NCI-H510A treated with DMSO at 0.1 percent for 48 hours (cell line): ENCODE measurements at regions not wholly inside any gene's neighbourhood (a gene's known extent, or its start where the extent isn't known, plus 50 kb on each side); places are given as distances from the start of the nearest gene placed in this dataset.

Experiments used
- DNase-seq: peaks from one replicate; lab custom pipeline; 2025; lab: John Stamatoyannopoulos, UW

DNA sequence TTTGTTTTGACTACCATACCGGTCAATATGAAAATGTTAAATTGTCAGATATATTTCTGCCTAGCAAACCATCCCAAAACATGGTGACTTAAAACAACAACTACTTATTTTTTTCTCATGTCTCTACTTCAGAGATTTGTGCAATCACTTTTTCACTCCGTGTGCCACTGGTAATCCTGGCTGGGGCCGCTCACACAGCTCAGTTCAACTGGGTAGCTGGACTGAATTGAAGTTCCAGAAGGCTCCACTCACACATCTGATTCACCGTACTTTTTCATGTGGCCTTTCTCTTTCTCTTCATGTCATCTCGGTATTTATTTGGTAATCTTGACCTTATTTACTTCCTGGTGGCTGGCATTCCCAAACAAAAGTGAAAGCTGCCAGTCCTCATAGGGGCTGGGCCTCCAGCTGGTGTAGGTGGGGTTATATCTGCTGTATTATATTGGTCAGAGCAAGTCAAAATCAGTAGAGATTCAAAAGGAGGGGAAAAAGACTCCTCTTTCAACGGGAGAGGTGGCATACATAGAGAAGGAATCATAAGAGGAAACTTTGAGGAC, 513.9 kb upstream of the NXPH2 start:
- DNase-seq = no peak

DNA sequence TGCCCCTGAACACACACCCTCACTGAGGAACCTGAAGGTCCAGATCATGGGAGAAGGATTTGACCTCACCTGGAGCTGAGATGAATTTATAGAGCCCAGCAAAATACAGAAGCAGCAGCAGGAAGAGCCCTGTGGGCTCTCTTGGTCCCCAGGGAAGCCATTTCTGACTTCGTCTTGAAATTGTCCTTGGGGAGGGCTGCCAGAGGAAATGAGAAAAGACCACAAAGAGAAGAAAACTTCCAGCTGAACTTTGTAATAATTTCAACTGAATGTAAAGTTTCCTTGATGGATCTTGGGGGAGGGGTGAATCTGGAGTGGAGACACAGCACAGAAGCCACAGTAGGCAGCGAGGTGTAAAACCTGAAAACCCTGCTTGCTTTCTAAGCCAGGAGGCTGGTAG, 500.9 kb upstream of the NXPH2 start:
- DNase-seq = no peak

DNA sequence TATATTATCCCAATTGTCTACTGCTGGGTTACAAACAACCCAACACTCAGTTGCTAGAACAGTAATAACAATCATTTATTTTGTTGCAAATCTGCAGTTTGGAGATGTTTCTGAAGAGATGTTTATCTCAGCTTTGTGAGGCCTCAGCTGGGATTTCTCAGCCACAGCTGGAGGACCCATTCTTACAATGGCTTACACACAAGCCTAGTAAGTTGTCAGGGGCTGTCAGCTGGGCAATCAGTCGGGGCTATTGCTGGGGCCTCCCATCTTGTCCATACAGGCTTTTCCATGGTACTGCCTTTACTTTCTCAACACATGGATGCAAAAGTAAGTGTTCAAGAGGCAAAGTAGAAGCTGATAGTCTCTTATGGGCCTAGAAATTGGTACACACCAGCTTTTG, 491.7 kb upstream of the NXPH2 start:
- no peak for DNase-seq

DNA sequence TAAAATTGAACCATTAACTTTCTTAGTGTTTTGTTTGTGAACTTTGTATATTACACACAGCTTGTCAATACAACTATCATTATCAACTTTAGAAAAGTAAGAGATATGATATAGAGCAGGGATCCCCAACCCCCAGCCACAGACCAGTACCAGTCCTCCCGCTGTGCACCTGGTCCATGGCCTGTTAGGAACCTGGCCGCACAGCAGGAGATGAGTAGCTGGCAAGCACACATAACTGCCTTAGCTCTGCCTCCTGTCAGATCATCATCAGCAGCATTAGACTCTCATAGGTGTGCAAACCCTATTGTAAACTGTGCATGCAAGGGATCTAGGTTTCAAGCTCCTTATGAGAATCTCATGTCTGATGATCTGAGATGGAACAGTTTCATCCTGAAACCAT, 491.0 kb upstream of the NXPH2 start:
- no peak for DNase-seq

DNA sequence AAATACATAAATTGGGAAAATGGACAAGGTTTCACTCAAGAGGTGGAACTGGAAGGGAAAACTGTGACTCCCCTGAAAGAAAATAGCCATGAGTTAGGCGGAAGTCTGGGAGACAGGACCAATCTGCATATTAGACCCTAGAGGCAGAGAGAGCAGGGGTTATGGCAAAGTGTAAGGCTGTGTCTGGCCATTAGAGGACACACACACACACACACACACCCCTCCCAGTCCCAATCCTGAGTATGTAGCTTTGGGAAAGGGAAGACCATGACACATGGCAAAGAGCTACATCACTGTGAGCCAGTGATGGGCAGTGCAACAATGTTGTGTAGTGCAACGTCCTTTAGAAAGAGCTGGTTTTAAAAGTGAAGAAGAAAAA, 479.9 kb upstream of the NXPH2 start:
- no peak for DNase-seq

DNA sequence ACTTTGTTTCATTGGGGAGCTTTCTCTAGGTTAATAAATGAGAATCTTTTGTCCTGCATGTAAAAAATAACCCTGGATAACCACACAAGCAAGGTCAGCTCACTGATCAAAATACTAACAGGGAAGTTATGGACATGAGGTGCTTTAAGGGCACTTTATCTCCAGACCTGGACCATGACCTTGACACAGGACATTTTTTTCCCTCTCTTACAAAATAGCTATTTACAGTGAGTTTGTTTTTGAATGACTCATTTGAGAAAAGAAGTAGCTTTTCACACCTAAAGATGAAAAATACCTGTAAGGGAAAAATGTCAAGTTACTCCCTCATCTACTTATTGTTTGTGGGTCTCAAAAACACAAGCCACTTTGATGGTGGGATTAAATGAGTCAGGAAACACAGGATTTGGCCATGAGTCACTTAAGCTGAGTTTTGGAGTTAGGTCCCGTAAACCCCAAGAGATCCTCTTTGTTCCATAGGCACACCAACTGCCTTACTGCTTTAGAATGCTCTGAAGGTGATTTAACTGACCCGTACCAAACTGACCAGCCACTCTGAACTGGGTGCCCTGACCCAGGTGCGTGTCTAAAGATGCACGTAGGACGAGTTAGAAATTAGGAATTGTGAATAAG, 479.3 kb upstream of the NXPH2 start:
- no peak for DNase-seq

DNA sequence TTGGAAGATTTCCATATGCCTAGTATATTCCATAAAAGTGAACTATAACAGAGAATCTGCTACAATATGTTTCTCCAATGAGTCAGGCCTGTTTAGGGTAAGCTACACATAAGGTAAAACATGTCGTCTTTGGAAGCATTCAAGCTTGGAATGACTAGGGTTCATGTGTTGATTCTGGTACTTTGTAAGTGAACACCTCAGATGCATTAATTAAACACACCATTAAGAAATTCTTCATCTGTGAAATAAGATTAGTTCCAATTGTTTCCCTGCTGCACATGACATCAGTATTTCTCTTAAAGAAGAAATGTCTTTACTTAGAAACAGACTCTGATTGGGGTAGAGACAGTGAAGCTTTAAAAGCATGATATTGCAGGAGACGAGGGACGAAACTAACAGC, 461.1 kb upstream of the NXPH2 start:
- no peak for DNase-seq

DNA sequence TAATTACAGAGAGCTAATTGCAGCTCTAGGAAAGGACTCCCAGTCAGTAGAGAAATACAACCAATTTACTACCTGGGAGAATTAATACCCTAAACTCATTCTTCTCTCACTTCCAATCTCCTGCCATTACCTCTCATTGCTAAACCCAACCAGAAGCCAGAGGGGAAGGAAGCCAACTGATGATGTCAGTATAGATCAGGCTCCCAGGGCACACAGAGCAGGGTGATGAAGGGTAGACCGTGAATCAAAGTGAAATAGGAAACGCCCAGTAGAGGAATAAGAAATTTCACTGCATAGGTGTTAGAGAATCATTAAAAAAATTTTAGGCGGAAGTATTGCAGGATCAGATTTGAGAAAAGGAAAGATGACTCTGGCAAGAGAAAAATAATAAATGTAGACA, 456.8 kb upstream of the NXPH2 start:
- DNase-seq = no peak

DNA sequence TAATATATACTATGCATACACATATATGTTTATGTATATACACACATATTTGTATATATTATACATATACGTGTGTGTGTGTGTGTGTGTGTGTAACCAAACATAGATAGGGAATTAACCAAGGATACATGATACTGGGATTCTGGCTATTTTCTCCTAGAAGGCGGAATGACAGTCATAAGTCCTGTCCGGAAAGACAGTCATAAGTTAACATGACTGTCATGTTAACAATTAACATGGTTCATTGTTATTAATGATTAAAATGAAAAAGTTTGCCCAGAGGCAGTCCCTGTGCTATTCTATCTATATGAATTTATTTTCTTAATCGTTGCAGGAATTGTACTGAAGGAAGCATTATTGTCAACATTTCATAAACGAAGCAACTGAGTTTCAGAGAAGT, 450.7 kb upstream of the NXPH2 start:
- DNase-seq = no peak

DNA sequence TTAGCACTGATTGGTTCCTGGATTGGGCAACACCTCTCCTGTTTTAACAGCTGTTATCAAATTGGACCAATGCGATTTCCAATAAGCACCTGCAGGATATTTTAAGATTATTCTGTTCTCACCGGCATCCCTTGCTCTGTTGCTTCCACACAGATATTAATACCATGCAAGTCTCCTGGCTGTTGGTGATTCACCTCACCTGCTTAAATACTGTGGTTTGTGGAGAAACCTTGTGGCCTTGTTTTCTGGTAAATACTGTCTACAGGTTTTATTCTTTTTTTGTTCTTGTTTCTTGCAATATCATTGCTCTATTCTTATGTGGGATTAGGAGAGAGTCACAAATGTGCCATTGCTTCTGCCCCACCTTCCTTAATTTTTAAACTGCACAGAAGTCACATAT, 448.1 kb upstream of the NXPH2 start:
- no peak for DNase-seq

DNA sequence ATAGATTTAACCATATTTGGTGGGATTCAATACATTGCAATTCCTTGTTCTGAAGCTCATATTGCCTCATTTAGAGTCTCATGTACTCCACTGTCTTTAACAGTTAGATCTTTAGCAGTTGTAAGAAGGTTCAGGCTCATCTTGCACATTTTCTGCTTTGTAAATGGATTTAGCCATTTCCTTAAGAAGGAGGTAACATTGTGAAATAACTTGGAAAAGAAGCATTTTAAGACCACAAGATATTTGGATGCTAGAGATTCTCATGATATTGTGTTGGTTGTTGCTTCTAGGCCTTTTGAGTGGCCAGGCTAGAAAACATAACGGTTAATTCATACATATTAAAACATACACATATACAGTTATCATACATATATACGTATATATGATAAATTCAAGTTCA, 445.8 kb upstream of the NXPH2 start:
- no peak for DNase-seq

DNA sequence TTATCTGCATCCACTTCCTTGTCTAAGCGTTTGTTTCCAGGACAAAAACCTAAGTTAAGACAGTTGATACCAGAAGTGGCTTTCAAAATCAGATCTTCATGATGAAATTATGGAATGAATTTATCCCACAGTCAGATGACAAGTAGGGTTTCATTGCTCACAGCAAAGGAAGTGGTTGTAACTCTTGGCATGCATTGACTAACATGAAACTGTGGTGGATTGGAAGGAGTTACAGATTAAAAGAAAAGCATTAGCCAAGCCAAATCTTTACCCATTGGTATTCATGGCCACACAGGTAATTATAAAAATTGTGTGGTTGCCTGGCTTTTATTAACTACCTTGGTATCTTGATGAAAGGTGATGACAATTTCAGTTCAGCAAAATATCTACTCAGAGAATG, 438.0 kb upstream of the NXPH2 start:
- DNase-seq = no peak

DNA sequence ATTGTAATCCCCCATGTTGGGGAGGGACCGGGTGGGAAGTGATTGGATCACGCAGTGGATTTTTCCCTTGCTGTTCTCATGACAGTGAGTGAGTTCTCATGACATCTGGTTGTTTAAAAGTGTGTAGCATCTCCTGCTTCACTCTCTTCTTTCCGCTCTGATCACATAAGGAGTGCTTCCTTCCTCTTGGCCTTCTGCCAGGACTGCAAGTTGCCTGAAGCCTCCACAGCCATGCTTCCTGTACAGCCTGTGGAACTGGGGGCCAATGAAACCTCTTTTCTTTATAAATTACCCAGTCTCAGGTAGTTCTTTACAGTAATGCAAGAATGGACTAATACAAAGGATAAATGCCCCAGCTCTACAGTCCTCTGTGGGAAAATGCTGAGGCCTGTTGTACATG, 437.5 kb upstream of the NXPH2 start:
- peak; percentile 44 for DNase-seq

DNA sequence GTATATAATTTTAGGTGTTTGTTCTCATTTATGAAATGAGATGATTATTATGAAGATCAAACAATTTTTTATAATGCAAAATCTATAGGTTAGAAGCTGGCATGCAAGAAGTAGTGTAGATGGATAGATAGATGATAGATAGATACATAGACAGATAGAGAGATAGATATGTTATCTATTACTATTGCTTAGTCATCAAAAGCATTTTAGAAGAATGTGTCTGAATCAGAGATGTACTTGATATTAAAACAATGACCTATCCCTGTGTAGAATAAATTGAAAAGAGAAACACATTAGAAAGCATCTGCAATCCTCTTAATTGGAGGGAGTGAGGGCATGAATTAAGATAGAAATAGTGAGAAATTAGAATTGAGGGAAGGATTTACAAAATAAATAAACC, 436.2 kb upstream of the NXPH2 start:
- DNase-seq = no peak

DNA sequence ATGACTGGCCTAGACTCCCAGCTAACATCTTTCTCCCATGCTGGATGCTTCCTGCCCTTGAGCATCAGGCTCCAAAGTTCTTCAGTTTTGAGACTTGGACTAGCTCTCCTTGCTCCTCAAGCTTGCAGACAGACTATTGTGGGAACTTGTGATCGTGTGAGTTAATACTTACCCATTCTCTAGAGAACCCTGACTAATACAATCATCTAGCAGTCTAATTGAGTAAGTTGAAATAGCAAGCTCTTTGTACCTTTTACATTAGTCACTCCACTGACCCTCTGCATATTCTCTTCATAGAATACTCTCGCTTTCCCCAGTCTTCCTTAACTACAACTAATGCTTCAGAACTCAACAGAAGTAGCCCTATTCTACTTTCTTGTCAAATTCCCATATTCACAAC, 434.6 kb upstream of the NXPH2 start:
- no peak for DNase-seq

DNA sequence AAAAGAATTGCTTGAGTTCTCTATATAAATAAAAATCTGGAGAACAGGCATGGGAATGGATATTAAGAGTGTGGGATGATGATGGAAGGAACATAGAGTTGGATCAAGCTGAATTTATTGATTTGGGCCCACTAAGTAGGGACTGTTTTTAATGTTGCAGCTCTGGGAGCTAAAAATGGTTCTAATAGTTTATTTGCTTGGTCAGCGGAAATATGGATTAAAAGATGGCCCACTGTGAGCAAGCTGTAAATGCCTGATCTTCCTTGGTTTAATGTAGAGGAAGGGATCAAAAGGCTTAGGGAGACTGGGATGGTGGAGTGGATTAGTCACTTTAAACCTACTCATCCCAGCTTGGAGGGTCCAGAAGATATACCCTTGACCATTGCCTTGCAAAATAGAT, 429.4 kb upstream of the NXPH2 start:
- no peak for DNase-seq

DNA sequence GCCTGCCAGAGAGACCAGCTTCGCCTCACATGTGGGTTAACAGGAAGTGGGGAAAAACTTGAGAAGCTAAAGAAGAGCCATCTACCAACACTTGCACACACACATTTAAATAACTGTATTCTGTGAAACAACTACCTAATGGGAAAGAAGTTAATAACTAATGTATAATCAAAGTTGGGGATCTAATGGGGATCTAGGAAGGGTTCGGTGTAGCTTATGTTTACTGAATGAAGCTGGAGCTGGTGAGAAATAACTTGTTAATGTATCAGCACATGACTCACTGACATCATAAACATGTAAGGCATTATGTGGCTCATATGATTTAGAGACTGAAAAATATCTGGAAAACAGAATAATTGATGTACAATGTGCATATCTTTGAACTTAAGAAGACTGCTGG, 421.3 kb upstream of the NXPH2 start:
- no peak for DNase-seq

DNA sequence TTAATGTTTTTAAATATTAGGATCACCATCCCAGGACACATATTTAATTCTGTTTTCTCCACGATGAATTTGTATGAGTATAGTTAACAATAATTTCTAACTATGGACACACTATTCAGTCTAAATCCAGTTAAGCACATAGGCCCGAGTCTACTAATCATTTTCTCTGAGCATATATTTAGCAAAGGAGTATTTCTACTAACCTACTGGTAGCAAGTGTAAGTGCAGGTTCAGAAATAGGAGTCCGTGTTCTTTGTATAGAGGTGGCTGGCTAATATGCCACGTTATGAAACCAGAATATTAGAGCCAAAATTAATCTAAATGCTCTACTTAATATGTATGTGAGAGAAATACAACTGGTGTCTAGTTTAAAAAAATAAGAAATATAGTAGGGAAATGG, 416.6 kb upstream of the NXPH2 start:
- DNase-seq = no peak

DNA sequence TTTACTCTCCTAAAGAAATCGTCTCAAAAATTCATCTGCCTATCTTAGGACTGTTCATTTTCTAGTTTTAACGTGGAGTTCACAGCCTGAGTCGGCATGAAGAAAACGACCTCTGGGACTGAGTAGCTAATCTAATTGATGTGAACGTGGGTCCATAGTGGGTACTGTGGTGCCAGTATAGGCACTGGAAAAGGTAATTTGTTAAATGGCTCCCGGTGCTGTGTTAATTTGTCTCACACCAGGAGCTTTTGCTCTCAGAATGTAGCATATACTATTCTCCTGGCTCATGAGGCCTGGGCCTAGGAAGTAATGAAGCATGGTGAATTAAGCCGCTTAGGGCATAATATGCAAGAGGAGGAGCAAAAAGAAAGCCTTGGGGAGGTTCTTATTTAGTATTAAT, 414.4 kb upstream of the NXPH2 start:
- no peak for DNase-seq

DNA sequence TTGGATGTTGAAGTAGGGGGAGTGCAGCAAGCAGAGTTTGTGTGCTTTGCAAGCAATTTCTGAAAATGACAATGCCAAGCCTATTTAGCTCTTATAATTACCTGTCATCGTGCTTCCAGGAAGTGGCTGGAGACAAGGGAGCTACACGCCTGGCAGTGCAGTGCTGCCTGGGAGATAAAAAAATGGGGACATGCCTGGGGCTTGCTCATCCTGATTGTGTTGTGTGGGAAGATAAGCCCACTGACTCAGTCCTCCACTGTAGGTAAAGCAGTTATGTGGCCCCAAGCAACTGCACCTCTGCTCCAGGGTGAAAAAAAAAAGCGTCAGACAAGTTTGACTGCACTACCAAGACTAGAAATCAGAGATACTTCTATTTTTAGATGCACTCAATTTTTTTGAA, 396.9 kb upstream of the NXPH2 start:
- no peak for DNase-seq

DNA sequence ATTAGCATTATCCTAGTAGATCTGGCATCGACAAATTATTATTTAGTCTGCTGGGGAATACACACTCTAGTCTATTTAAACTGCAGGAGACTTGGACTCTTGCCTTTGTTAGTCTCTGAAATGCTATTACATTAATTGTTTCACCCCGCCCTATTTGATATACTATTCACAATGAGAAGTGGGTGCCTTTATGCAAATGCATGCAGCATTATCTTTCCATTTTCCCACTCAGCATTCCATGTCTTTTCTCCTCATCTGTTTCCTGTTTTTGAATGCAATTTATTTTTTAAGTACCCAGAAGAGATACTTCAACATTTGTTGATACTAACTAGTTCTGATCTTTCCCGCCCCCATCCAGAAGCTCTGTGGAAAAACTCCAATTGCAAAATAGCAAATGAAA, 395.3 kb upstream of the NXPH2 start:
- DNase-seq = no peak

DNA sequence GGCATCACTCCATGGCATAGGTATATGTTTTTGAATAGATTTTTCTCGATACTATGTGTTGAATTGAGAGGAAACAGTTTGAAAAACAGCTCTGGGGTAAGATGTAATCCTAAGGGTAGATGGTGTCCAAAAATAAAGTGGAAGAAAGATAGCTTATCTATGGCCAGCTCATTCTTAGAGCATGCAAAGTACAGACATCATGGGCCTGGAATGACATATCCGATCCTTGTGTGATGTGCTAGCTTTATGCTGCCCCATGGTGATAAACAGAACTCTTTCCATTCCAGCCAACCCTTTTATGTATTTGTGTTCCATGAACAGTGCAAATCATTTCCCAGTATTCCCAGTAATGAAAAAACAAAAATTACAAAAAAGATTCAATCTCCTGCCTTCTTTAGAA, 390.2 kb upstream of the NXPH2 start:
- no peak for DNase-seq

DNA sequence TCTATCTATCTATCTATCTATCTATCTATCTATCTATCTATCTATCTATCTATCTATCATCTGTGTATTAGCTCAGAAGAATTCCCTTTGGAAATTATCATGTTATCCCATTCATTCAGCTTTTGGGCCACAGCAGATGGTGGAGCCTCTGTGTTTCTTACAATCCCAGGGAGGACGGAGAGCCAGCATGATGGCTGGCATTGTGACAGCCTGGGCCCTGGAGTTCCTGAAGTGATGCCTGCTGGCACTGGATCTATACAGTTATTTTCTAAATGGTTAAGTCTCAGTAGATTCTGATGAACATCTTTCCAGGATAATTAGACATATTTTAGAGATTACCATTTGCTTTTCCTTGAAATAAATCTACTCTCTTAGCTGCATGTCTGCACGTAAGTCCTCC, 385.4 kb upstream of the NXPH2 start:
- DNase-seq = no peak

DNA sequence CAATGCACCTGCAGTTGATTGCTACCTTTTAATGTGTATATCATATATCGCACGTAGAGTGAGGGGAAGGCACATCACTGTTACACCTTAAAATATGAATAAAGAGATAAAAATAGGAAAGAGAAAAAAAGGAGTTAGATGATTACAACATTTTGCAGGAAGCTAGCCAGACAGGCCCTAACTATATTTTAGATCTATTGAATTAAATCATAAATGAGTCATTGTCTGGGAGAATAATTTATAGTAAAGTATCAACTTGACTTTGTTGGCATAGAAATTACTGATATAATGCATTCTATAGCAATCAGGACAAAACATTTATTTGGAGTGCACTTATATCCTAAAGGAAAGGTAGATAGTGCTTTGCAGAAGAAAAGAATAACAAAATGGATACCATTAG, 384.9 kb upstream of the NXPH2 start:
- no peak for DNase-seq

DNA sequence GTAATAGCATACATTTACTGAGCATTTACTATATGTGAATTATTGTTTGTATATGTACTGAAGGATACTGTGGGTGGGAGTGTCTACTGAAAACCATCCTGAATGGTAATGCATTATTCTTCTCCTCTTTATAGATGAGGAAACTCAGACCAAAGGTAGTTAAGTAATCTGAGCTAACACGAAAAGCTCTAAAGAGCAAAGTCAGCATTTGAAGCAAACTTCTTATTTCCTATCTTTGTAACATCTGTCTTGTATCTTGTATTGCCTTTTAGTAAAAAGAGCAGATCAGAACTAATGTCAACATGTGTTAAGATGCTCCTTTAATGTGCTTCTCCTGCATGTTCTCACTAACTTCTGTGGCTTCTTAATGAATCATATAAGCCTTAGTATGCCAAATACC, 382.8 kb upstream of the NXPH2 start:
- DNase-seq = no peak
